ENCODE measurements at regions not wholly inside any gene's neighbourhood (a gene's known extent, or its start where the extent isn't known, plus 50 kb on each side); places are given as distances from the start of the nearest gene placed in this dataset.

DNA sequence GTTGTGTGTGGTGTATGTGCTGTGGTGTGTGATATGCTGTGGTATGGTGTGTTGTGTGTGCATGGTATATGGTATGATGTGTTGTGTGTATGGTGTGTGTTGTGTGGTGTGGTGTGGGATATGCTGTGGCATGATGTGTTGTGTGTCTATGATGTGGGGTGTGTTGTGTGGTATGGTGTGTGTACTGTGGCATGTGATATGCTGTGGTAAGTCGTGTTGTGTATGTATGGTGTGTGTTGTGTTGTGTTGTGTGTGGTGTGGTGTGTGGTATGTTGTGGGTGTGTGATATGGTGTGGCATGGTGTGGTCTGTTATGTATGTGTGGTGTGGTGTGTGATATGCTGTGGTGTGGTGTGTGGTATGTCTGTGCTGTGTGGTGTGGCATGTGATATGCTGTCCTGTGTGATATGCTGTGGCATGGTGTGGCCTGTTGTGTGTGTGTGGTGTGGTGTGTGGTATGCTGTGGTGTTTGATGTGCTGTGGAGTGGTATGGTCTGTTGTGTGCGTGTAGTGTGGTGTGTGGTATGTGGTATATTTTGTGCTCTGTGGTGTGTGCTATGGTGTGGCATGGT lies 318.0 kb downstream of the PTPRU start:
- no peak for TF ChIP-seq CTCF (IDR thresholded peaks at IDR 0.05)
- no peak for TF ChIP-seq POLR2AphosphoS5 (IDR thresholded peaks at IDR 0.05)
